Stimulated activated CD8-positive, alpha-beta memory T cell treated with anti-CD3 and anti-CD28 coated beads, Interleukin-7, amount 100 ng/mL, for 4 hours (primary cell): ENCODE measurements at regions not wholly inside any gene's neighbourhood (a gene's known extent, or its start where the extent isn't known, plus 50 kb on each side); places are given as distances from the start of the nearest gene placed in this dataset.

ENCODE experiments used
- DNase-seq, 2 donors: peaks; one replicate each; pipeline ENCODE4 v3.0.0-alpha.2; 2020; ENCODE audit warnings: low read depth in 2 of 2

GRCh38 chr5:69024241-69024651 lies 69.6 kb upstream of the SLC30A5 start:
- no peak for DNase-seq

- no peak for DNase-seq
Observed at GRCh38 chr5:69029292-69029691, 64.5 kb upstream of the SLC30A5 start.

GRCh38 chr5:69030358-69031062 lies 63.3 kb upstream of the SLC30A5 start:
- no peak for DNase-seq

- no peak for DNase-seq
Observed at GRCh38 chr5:69032009-69032408, 61.8 kb upstream of the SLC30A5 start.

- DNase-seq = no peak
Observed at GRCh38 chr5:69033690-69034089, 60.1 kb upstream of the SLC30A5 start.

GRCh38 chr5:69034898-69035297 lies 58.9 kb upstream of the SLC30A5 start:
- no peak for DNase-seq

- DNase-seq = no peak
Observed at GRCh38 chr5:69035665-69036064, 58.1 kb upstream of the SLC30A5 start.

GRCh38 chr5:69038539-69038938 lies 55.3 kb upstream of the SLC30A5 start:
- DNase-seq = no peak

GRCh38 chr5:69039829-69040228 lies 54.0 kb upstream of the SLC30A5 start:
- DNase-seq = no peak

GRCh38 chr5:69042500-69042899 lies 51.3 kb upstream of the SLC30A5 start:
- DNase-seq = no peak

GRCh38 chr5:69042915-69043654 lies 50.7 kb upstream of the SLC30A5 start:
- DNase-seq = peak; percentile 51 to 59

GRCh38 chr5:69043655-69043996 lies 50.2 kb upstream of the SLC30A5 start:
- no peak for DNase-seq
